OCI-LY7 (cell line): ENCODE measurements at regions not wholly inside any gene's neighbourhood (a gene's known extent, or its start where the extent isn't known, plus 50 kb on each side); places are given as distances from the start of the nearest gene placed in this dataset.

Experiments used
- EZH2phosphoT487 ChIP-seq: fragments of 200-600 bp; sonication (generic); IDR thresholded peaks from 2 replicates; pipeline ENCODE4 v1.6.1; 2018; ENCODE audit warnings: low read depth, borderline replicate concordance, mild to moderate bottlenecking, mixed run types, antibody characterized with exemption, low read length, moderate library complexity, mixed read lengths
- TF ChIP-seq, protein P1 (sequence below): fragments of 200-600 bp; sonication (generic); conservative IDR thresholded peaks from 2 replicates; pipeline ENCODE4 v1.5.1; 2014; ENCODE audit warnings: mild to moderate bottlenecking, antibody characterized with exemption, low read length, moderate library complexity, mixed read lengths

DNA sequence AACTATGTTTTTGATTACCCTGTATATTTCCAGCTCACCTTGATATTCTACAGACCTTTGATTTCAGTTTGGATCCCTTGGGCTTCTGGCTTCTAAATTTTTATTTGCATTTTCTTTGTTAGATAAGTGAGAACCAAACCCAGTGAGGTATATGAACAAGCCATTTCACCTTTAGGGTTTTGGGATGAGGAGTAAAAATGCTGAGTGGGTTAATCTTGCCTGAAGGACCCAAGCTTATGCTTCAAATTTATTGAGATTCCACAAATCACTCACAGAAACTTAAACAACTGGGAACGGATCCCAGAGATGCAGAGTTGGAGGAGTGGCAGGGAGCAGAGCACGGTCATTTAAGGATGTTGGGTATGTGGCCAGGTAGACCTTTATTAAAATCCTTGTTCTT is 263.3 kb upstream of the BMP2 start:
- TF ChIP-seq, protein P1, sequence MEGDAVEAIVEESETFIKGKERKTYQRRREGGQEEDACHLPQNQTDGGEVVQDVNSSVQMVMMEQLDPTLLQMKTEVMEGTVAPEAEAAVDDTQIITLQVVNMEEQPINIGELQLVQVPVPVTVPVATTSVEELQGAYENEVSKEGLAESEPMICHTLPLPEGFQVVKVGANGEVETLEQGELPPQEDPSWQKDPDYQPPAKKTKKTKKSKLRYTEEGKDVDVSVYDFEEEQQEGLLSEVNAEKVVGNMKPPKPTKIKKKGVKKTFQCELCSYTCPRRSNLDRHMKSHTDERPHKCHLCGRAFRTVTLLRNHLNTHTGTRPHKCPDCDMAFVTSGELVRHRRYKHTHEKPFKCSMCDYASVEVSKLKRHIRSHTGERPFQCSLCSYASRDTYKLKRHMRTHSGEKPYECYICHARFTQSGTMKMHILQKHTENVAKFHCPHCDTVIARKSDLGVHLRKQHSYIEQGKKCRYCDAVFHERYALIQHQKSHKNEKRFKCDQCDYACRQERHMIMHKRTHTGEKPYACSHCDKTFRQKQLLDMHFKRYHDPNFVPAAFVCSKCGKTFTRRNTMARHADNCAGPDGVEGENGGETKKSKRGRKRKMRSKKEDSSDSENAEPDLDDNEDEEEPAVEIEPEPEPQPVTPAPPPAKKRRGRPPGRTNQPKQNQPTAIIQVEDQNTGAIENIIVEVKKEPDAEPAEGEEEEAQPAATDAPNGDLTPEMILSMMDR, result no peak
- no peak for TF ChIP-seq EZH2phosphoT487
